ENCODE measurements at regions not wholly inside any gene's neighbourhood (a gene's known extent, or its start where the extent isn't known, plus 50 kb on each side); places are given as distances from the start of the nearest gene placed in this dataset.

DNA sequence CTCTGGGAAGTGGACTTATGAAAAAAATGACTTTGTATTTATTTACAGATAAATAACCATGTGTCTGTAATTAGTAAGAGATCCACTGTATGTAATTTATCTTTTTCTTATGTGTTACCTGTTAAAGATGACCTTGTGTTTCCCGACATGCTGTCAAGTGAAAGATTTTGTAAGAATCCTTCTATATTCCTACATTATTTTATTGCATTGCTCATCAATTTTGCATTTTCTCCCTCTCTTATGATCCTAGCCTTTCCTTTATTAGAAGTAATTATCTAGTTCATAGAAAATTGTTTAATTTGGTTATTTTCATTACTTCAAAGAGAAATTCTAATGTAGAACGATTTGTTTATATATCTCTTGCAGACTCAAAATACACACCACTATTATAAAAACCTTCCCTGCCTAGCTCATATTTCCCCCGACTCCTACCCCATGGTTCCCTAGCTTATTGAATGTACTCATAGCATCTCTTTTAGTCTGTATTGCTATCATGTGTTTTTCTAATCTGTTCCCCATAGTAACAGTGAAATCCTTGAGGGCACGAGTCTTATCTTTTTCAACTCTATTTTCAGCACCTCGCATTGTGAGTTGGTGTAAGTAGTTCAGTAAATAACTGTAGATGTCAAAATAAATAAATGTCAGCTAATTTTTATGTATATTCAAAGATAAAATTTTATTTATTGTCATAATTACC, 774.4 kb downstream of the HDGFL1 start:
- Histone ChIP-seq H3K27me3 (no peaks in the 10 kb centered on the region), H3K36me3 (no peaks in the 10 kb centered on the region), H2AFZ (replicated peaks) (no peak overlapping the region), H3K4me3 (no peak overlapping the region), H3K9ac (no peak overlapping the region), H4K20me1 (ENCODE audit: low read depth) (no peaks in the 10 kb centered on the region), H3K9me3 (ENCODE audit: low read depth) (no peaks in the 10 kb centered on the region), H3K4me2 (no peak overlapping the region), H3K79me2 (ENCODE audit: low read depth) (no peaks in the 10 kb centered on the region), H3K27ac (no peak overlapping the region), H3F3A (ENCODE audit: low read depth) (no peaks in the 10 kb centered on the region), H3K4me1 (no peaks in the 10 kb centered on the region)
- Mint-ChIP-seq H3K36me3 (no peaks in the 10 kb centered on the region), H3K4me3 (no peak overlapping the region), H3K4me1 (peaks cover 18% of the 10 kb centered on the region), H3K27me3 (ENCODE audit: insufficient read depth, low read depth) (peaks cover 2% of the 10 kb centered on the region), H3K9me3 (peaks cover 12% of the 10 kb centered on the region), H3K27ac (no peak overlapping the region)
- TF ChIP-seq, protein P1, sequence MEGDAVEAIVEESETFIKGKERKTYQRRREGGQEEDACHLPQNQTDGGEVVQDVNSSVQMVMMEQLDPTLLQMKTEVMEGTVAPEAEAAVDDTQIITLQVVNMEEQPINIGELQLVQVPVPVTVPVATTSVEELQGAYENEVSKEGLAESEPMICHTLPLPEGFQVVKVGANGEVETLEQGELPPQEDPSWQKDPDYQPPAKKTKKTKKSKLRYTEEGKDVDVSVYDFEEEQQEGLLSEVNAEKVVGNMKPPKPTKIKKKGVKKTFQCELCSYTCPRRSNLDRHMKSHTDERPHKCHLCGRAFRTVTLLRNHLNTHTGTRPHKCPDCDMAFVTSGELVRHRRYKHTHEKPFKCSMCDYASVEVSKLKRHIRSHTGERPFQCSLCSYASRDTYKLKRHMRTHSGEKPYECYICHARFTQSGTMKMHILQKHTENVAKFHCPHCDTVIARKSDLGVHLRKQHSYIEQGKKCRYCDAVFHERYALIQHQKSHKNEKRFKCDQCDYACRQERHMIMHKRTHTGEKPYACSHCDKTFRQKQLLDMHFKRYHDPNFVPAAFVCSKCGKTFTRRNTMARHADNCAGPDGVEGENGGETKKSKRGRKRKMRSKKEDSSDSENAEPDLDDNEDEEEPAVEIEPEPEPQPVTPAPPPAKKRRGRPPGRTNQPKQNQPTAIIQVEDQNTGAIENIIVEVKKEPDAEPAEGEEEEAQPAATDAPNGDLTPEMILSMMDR (IDR thresholded peaks at IDR 0.05), result no peak
- no peak for TF ChIP-seq EZH2phosphoT487 (IDR thresholded peaks at IDR 0.05)
- TF ChIP-seq EZH2 (IDR thresholded peaks at IDR 0.05), result no peak
- DNase-seq (ENCODE audit: low spot score), result no peak

DNA sequence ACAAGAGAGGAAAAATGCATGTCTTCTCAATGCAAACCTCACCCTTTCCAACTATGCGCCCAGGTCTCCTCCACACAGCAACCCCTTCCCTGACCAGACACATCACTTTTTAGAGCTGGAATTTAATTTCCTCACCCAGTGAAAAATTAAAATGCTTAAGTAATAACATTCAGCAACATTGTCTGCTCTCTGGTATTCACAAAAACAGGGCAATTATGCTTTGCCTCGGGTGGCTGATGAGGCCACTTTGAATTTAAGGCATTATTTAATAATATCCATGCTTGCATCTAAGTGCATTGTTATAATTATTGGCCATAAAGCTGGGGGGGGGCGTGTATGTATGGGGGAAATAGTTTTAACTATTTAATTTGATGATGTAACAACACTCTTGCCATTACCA, 777.8 kb upstream of the NRSN1 start:
- H3K4me3 Mint-ChIP-seq, result no peak overlapping the region
- Histone ChIP-seq H3K9ac (no peak overlapping the region), H4K20me1 (ENCODE audit: low read depth) (no peaks in the 10 kb centered on the region), H3K36me3 (no peaks in the 10 kb centered on the region), H3K79me2 (ENCODE audit: low read depth) (no peaks in the 10 kb centered on the region), H3K9me3 (ENCODE audit: low read depth) (no peaks in the 10 kb centered on the region), H3F3A (ENCODE audit: low read depth) (no peaks in the 10 kb centered on the region), H3K27me3 (no peaks in the 10 kb centered on the region), H3K27ac (no peak overlapping the region), H2AFZ (replicated peaks) (no peak overlapping the region), H3K4me3 (no peak overlapping the region), H3K4me1 (no peaks in the 10 kb centered on the region), H3K4me2 (no peak overlapping the region)
- H3K27me3 Mint-ChIP-seq (ENCODE audit: insufficient read depth, low read depth), result no peaks in the 10 kb centered on the region
- no peaks in the 10 kb centered on the region for H3K4me1 Mint-ChIP-seq
- H3K27ac Mint-ChIP-seq, result no peak overlapping the region
- TF ChIP-seq, protein P1 (IDR thresholded peaks at IDR 0.05), result no peak
- TF ChIP-seq EZH2phosphoT487 (IDR thresholded peaks at IDR 0.05) (no peak), EZH2 (IDR thresholded peaks at IDR 0.05) (no peak)
- H3K9me3 Mint-ChIP-seq, result peaks cover 1% of the 10 kb centered on the region
- DNase-seq (ENCODE audit: low spot score), result no peak
- H3K36me3 Mint-ChIP-seq, result no peaks in the 10 kb centered on the region

DNA sequence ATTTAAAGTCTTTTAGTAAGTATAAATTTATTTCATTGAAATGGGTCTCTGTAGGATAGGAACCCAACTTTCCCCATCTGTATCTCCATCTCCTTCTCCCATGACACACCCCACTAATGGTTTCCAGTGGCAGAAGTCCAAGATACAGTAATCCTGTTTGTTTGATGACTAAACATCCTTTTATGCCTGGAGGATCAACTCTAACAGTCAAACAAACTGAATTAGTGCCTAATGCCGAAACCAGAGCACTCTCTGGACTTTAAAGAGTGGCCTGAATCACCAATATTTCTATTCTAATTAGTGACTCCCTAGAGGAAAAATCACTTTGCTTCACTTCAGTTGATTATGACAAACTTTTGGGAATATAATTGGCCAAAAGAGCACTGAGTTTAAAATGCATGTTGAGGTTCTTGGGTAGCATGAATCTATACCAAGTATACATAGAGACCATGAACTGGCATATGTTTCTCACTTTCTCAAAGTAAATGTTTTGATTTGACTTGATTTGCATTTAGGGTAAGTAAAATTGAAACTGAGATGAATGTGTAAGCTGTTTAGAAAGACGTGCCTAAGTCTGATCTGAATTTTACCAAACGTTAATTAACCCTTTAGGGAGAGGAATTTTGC, 776.4 kb upstream of the NRSN1 start:
- no peak overlapping the region for H3K27ac Mint-ChIP-seq
- Histone ChIP-seq H3K4me3 (no peak overlapping the region), H3F3A (ENCODE audit: low read depth) (no peaks in the 10 kb centered on the region), H3K27ac (no peak overlapping the region), H3K4me2 (no peak overlapping the region), H3K9ac (no peak overlapping the region), H3K36me3 (no peaks in the 10 kb centered on the region), H3K4me1 (no peaks in the 10 kb centered on the region), H2AFZ (replicated peaks) (no peak overlapping the region), H4K20me1 (ENCODE audit: low read depth) (no peaks in the 10 kb centered on the region), H3K27me3 (no peaks in the 10 kb centered on the region), H3K79me2 (ENCODE audit: low read depth) (no peaks in the 10 kb centered on the region), H3K9me3 (ENCODE audit: low read depth) (no peaks in the 10 kb centered on the region)
- no peak overlapping the region for H3K4me3 Mint-ChIP-seq
- no peak for TF ChIP-seq EZH2phosphoT487 (IDR thresholded peaks at IDR 0.05)
- TF ChIP-seq, protein P1 (IDR thresholded peaks at IDR 0.05), result no peak
- TF ChIP-seq EZH2 (IDR thresholded peaks at IDR 0.05), result no peak
- H3K27me3 Mint-ChIP-seq (ENCODE audit: insufficient read depth, low read depth), result no peaks in the 10 kb centered on the region
- no peaks in the 10 kb centered on the region for H3K9me3 Mint-ChIP-seq
- no peaks in the 10 kb centered on the region for H3K36me3 Mint-ChIP-seq
- no peak for DNase-seq (ENCODE audit: low spot score)
- no peaks in the 10 kb centered on the region for H3K4me1 Mint-ChIP-seq

Measured in neural progenitor cell (in vitro differentiated cells).